Neuron (in vitro differentiated cells): ENCODE measurements at regions not wholly inside any gene's neighbourhood (a gene's known extent, or its start where the extent isn't known, plus 50 kb on each side); places are given as distances from the start of the nearest gene placed in this dataset.

ENCODE experiments used
- H2AFZ ChIP-seq: one replicate; pipeline ENCODE4 v1.6.1; 2013; ENCODE audit warnings: low read depth, mild to moderate bottlenecking, inconsistent platforms, low read length, moderate library complexity
- H3K27me3 ChIP-seq: one replicate; pipeline ENCODE4 v1.6.1; 2013; ENCODE audit warnings: low read length; ENCODE audit not compliant: insufficient read depth
- H3K36me3 ChIP-seq: one replicate; pipeline ENCODE4 v1.6.1; 2013; ENCODE audit warnings: low read length; ENCODE audit not compliant: insufficient read depth
- H3K4me1 ChIP-seq: one replicate; pipeline ENCODE4 v1.6.1; 2013; ENCODE audit warnings: low read length; ENCODE audit not compliant: insufficient read depth
- H3K4me3 ChIP-seq: 2 replicates; pipeline ENCODE4 v1.5.1; 2013; ENCODE audit warnings: mild to moderate bottlenecking, low read length, moderate library complexity
- H3K9me3 ChIP-seq: one replicate; pipeline ENCODE4 v1.6.1; 2013; ENCODE audit warnings: low read length

- no peaks in the 10 kb centered on the region for H3K4me1 ChIP-seq
- no peaks in the 10 kb centered on the region for H3K9me3 ChIP-seq
- H2AFZ ChIP-seq: no peak overlapping the region
- no peaks in the 10 kb centered on the region for H3K36me3 ChIP-seq
- H3K27me3 ChIP-seq: no peaks in the 10 kb centered on the region
- H3K4me3 ChIP-seq: no peak overlapping the region
Observed at GRCh38 chr4:136551753-136552152, 980.5 kb downstream of the PCDH18 start.

GRCh38 chr4:136540747-136541146 lies 991.5 kb downstream of the PCDH18 start:
- Histone ChIP-seq H3K9me3 (no peaks in the 10 kb centered on the region), H3K4me1 (no peaks in the 10 kb centered on the region), H2AFZ (no peak overlapping the region), H3K36me3 (no peaks in the 10 kb centered on the region), H3K27me3 (no peaks in the 10 kb centered on the region), H3K4me3 (no peak overlapping the region)

GRCh38 chr4:136528131-136528530 lies 1004.2 kb downstream of the PCDH18 start:
- no peaks in the 10 kb centered on the region for H3K27me3 ChIP-seq
- no peak overlapping the region for H3K4me3 ChIP-seq
- H3K4me1 ChIP-seq: no peaks in the 10 kb centered on the region
- no peak overlapping the region for H2AFZ ChIP-seq
- no peaks in the 10 kb centered on the region for H3K36me3 ChIP-seq
- no peaks in the 10 kb centered on the region for H3K9me3 ChIP-seq

GRCh38 chr4:136526517-136526916 lies 1005.8 kb downstream of the PCDH18 start:
- no peaks in the 10 kb centered on the region for H3K4me1 ChIP-seq
- H2AFZ ChIP-seq: no peak overlapping the region
- no peaks in the 10 kb centered on the region for H3K9me3 ChIP-seq
- H3K36me3 ChIP-seq: no peaks in the 10 kb centered on the region
- H3K27me3 ChIP-seq: no peaks in the 10 kb centered on the region
- no peak overlapping the region for H3K4me3 ChIP-seq

- no peaks in the 10 kb centered on the region for H3K4me1 ChIP-seq
- H3K9me3 ChIP-seq: peaks cover 5% of the 10 kb centered on the region
- no peaks in the 10 kb centered on the region for H3K27me3 ChIP-seq
- no peaks in the 10 kb centered on the region for H3K36me3 ChIP-seq
- H2AFZ ChIP-seq: no peak overlapping the region
- H3K4me3 ChIP-seq: no peak overlapping the region
Observed at GRCh38 chr4:136524039-136524438, 1008.3 kb downstream of the PCDH18 start.

GRCh38 chr4:136516371-136516770 lies 1015.9 kb downstream of the PCDH18 start:
- Histone ChIP-seq H3K4me1 (no peaks in the 10 kb centered on the region), H3K9me3 (peaks cover 5% of the 10 kb centered on the region), H3K27me3 (no peaks in the 10 kb centered on the region), H3K36me3 (no peaks in the 10 kb centered on the region), H3K4me3 (no peak overlapping the region), H2AFZ (no peak overlapping the region)

- Histone ChIP-seq H3K36me3 (no peaks in the 10 kb centered on the region), H2AFZ (no peak overlapping the region), H3K27me3 (no peaks in the 10 kb centered on the region), H3K9me3 (no peaks in the 10 kb centered on the region), H3K4me1 (no peaks in the 10 kb centered on the region), H3K4me3 (no peak overlapping the region)
Observed at GRCh38 chr4:136505020-136505419, 1027.3 kb downstream of the PCDH18 start.

GRCh38 chr4:136495851-136496250 lies 1036.4 kb downstream of the PCDH18 start:
- H3K36me3 ChIP-seq: no peaks in the 10 kb centered on the region
- H3K4me1 ChIP-seq: no peaks in the 10 kb centered on the region
- H3K4me3 ChIP-seq: no peak overlapping the region
- no peak overlapping the region for H2AFZ ChIP-seq
- H3K9me3 ChIP-seq: no peaks in the 10 kb centered on the region
- H3K27me3 ChIP-seq: no peaks in the 10 kb centered on the region

- no peak overlapping the region for H3K4me3 ChIP-seq
- no peaks in the 10 kb centered on the region for H3K9me3 ChIP-seq
- H3K36me3 ChIP-seq: no peaks in the 10 kb centered on the region
- no peak overlapping the region for H2AFZ ChIP-seq
- H3K4me1 ChIP-seq: no peaks in the 10 kb centered on the region
- H3K27me3 ChIP-seq: no peaks in the 10 kb centered on the region
Observed at GRCh38 chr4:136495076-136495475, 1037.2 kb downstream of the PCDH18 start.

GRCh38 chr4:136489101-136489500 lies 1043.2 kb downstream of the PCDH18 start:
- Histone ChIP-seq H3K9me3 (peaks cover 1% of the 10 kb centered on the region), H2AFZ (no peak overlapping the region), H3K27me3 (no peaks in the 10 kb centered on the region), H3K4me3 (no peak overlapping the region), H3K36me3 (no peaks in the 10 kb centered on the region), H3K4me1 (no peaks in the 10 kb centered on the region)

- Histone ChIP-seq H3K4me3 (no peak overlapping the region), H3K27me3 (no peaks in the 10 kb centered on the region), H3K9me3 (peaks cover 1% of the 10 kb centered on the region), H3K4me1 (no peaks in the 10 kb centered on the region), H3K36me3 (no peaks in the 10 kb centered on the region), H2AFZ (no peak overlapping the region)
Observed at GRCh38 chr4:136484996-136485395, 1047.3 kb downstream of the PCDH18 start.

- Histone ChIP-seq H3K4me3 (no peak overlapping the region), H3K36me3 (no peaks in the 10 kb centered on the region), H3K4me1 (no peaks in the 10 kb centered on the region), H3K27me3 (no peaks in the 10 kb centered on the region), H3K9me3 (no peaks in the 10 kb centered on the region), H2AFZ (no peak overlapping the region)
Observed at GRCh38 chr4:136476753-136477152, 1055.5 kb downstream of the PCDH18 start.

- Histone ChIP-seq H3K4me3 (no peak overlapping the region), H3K36me3 (no peaks in the 10 kb centered on the region), H3K9me3 (no peaks in the 10 kb centered on the region), H3K27me3 (no peaks in the 10 kb centered on the region), H2AFZ (no peak overlapping the region), H3K4me1 (no peaks in the 10 kb centered on the region)
Observed at GRCh38 chr4:136471051-136471450, 1061.2 kb downstream of the PCDH18 start.

GRCh38 chr4:136465691-136466090 lies 1066.6 kb downstream of the PCDH18 start:
- Histone ChIP-seq H3K4me1 (no peaks in the 10 kb centered on the region), H3K27me3 (no peaks in the 10 kb centered on the region), H3K4me3 (no peak overlapping the region), H2AFZ (no peak overlapping the region), H3K9me3 (no peaks in the 10 kb centered on the region), H3K36me3 (no peaks in the 10 kb centered on the region)
